ENCODE measurements at regions not wholly inside any gene's neighbourhood (a gene's known extent, or its start where the extent isn't known, plus 50 kb on each side); places are given as distances from the start of the nearest gene placed in this dataset.

DNA sequence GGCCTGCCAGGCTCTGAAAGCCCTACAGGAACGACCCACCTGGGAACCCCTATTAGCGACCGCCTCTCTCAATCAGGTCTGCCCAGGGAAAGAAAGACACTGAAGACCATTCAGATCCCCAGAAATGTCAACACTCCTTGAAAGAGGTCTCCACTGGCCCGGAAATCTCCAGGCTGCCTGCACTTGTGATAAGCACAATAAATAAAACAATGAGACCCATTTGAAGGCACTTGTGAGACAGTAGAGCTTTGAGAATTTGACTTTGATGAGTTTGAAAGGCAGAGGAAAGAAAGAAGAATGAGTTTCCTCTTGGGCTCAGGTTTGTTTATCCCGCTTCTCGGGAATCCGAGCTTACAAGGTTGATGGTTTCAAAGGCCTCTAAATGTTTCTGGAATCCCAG, 416.3 kb downstream of the BUD13 start:
- 61 to 81% methylated on average over 7 of the region's 7 CpGs for WGBS, 2 donors
- Histone ChIP-seq H3K27me3 (no peaks in the 10 kb centered on the region), H3K4me1 (no peaks in the 10 kb centered on the region), H3K4me3 (no peak overlapping the region), H3K36me3 (no peaks in the 10 kb centered on the region), H3K27ac (no peak overlapping the region), H3K9me3 (no peaks in the 10 kb centered on the region)
- DNase-seq = no peak
- intact Hi-C loops (cut with DNase I) = no loop called here
- TF ChIP-seq POLR2AphosphoS5 (IDR thresholded peaks at IDR 0.05) (no peak), POLR2A (IDR thresholded peaks at IDR 0.05) (no peak), EP300 (IDR thresholded peaks at IDR 0.05) (no peak)
- TF ChIP-seq, protein P1, sequence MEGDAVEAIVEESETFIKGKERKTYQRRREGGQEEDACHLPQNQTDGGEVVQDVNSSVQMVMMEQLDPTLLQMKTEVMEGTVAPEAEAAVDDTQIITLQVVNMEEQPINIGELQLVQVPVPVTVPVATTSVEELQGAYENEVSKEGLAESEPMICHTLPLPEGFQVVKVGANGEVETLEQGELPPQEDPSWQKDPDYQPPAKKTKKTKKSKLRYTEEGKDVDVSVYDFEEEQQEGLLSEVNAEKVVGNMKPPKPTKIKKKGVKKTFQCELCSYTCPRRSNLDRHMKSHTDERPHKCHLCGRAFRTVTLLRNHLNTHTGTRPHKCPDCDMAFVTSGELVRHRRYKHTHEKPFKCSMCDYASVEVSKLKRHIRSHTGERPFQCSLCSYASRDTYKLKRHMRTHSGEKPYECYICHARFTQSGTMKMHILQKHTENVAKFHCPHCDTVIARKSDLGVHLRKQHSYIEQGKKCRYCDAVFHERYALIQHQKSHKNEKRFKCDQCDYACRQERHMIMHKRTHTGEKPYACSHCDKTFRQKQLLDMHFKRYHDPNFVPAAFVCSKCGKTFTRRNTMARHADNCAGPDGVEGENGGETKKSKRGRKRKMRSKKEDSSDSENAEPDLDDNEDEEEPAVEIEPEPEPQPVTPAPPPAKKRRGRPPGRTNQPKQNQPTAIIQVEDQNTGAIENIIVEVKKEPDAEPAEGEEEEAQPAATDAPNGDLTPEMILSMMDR (IDR thresholded peaks at IDR 0.05) = no peak

DNA sequence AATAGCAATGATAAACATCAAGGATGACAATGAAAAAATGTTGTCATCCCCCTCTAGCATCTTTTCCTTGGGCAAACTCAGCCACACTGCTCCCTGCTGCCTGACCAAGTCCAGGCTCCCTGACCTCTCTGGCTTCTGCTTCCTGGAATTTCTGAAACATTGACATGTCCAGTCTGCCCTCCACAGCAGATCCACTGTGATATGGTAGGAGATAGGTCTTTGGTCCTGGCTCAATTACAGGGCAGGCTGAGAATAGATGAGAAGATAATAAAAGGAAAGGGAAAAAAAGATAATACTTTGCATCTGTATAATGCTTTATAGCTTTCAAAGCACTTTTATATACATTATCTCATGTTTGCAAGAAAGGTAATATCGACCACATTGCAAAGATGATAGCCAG, 417.7 kb downstream of the BUD13 start:
- no peaks in the 10 kb centered on the region for H3K9me3 ChIP-seq
- no peaks in the 10 kb centered on the region for H3K4me1 ChIP-seq
- DNase-seq = no peak
- no peak overlapping the region for H3K4me3 ChIP-seq
- intact Hi-C loops (cut with DNase I) = no loop called here
- no peaks in the 10 kb centered on the region for H3K36me3 ChIP-seq
- no peaks in the 10 kb centered on the region for H3K27me3 ChIP-seq
- no peak overlapping the region for H3K27ac ChIP-seq
- TF ChIP-seq EP300 (IDR thresholded peaks at IDR 0.05) (no peak), POLR2A (IDR thresholded peaks at IDR 0.05) (no peak), POLR2AphosphoS5 (IDR thresholded peaks at IDR 0.05) (no peak)
- TF ChIP-seq, protein P1 (IDR thresholded peaks at IDR 0.05) = no peak
- WGBS, 2 donors = 38 to 76% methylated on average over 1 of the region's 1 CpG

DNA sequence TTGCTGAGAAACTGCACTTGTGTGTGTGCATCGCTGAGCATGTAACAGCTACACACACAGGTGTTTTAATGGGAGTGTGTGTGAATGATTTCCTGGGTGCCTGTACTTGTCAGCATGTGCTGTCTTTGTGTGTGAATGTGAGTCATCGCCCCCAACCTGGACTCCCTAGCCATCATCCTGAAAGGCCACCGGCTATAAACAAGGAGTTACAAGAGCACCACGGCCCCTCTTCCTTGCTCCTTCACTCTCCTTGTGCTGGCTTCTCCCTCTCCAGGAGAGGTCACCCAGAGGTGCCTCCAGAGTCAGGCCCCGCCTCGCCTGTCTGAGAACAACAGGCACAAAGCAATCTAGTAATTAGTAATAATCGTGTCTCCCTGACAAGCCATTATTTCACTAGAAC, 419.2 kb downstream of the BUD13 start:
- WGBS, 2 donors = 45 to 69% methylated on average over 7 of the region's 7 CpGs
- Histone ChIP-seq H3K4me3 (no peak overlapping the region), H3K27me3 (no peaks in the 10 kb centered on the region), H3K36me3 (no peaks in the 10 kb centered on the region), H3K9me3 (no peaks in the 10 kb centered on the region), H3K4me1 (no peaks in the 10 kb centered on the region), H3K27ac (no peak overlapping the region)
- intact Hi-C loops (cut with DNase I) = no loop called here
- TF ChIP-seq, protein P1 (IDR thresholded peaks at IDR 0.05) = no peak
- TF ChIP-seq EP300 (IDR thresholded peaks at IDR 0.05) = no peak
- TF ChIP-seq POLR2A (IDR thresholded peaks at IDR 0.05) = no peak
- no peak for TF ChIP-seq POLR2AphosphoS5 (IDR thresholded peaks at IDR 0.05)
- no peak for DNase-seq

DNA sequence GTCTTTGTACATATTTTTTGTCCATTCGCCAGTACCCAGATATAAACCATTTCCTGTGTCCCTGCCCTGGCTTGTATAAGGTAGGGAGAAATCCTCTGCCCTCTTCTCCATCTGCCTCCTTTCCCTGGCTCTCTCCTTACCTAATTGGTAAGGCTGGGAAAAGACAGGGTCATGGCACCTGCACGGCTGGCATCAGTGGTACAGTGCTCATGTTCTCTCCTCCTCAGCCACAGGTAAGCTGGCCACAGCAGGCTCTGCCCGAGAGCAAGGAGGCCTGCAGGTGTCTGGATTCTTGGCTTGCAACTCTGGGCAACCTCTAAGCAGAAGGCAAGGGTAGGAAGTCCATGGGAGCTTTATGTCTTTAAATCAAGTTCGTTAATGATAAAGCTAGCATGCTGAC, 419.9 kb downstream of the BUD13 start:
- Histone ChIP-seq H3K27ac (no peak overlapping the region), H3K4me1 (no peaks in the 10 kb centered on the region), H3K27me3 (no peaks in the 10 kb centered on the region), H3K9me3 (no peaks in the 10 kb centered on the region), H3K36me3 (no peaks in the 10 kb centered on the region), H3K4me3 (no peak overlapping the region)
- intact Hi-C loops (cut with DNase I) = no loop called here
- DNase-seq = no peak
- TF ChIP-seq POLR2AphosphoS5 (IDR thresholded peaks at IDR 0.05) (no peak), POLR2A (IDR thresholded peaks at IDR 0.05) (no peak), EP300 (IDR thresholded peaks at IDR 0.05) (no peak)
- TF ChIP-seq, protein P1 (IDR thresholded peaks at IDR 0.05) = no peak
- WGBS, 2 donors = 63 to 85% methylated on average over 4 of the region's 4 CpGs

DNA sequence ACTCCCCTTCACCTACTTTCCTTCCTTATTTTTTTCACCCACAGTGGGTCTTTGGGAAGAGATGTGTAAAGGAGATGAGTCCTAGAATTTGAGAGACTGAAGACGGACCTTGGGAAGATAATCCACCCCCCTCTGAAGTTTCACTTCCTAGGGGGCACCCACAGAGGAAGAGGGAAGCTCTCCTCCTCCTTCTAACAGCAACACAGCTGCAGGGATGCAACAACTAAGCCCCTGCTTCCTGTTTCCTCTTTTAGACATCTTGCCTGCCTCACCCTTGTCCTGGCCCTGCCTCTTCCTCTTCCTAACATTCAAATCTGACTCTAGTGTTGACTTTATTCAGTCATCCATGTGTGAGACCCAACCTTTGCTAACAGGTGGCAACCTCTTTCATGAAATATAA, 424.6 kb downstream of the BUD13 start:
- intact Hi-C loops (cut with DNase I) = no loop called here
- no peak overlapping the region for H3K4me3 ChIP-seq
- no peak for TF ChIP-seq POLR2A (IDR thresholded peaks at IDR 0.05)
- no peak for TF ChIP-seq POLR2AphosphoS5 (IDR thresholded peaks at IDR 0.05)
- TF ChIP-seq, protein P1 (IDR thresholded peaks at IDR 0.05) = no peak
- no peak for TF ChIP-seq EP300 (IDR thresholded peaks at IDR 0.05)
- no peak overlapping the region for H3K27ac ChIP-seq
- no peaks in the 10 kb centered on the region for H3K36me3 ChIP-seq
- 29 to 50% methylated on average over 1 of the region's 1 CpG for WGBS, 2 donors
- H3K27me3 ChIP-seq = no peaks in the 10 kb centered on the region
- peaks cover 0 to 22% (median 8%) of the 10 kb centered on the region in 4 donors for H3K4me1 ChIP-seq
- no peak for DNase-seq
- H3K9me3 ChIP-seq = no peaks in the 10 kb centered on the region
